Progenitor cell of endocrine pancreas (in vitro differentiated cells): ENCODE measurements at regions not wholly inside any gene's neighbourhood (a gene's known extent, or its start where the extent isn't known, plus 50 kb on each side); places are given as distances from the start of the nearest gene placed in this dataset.

Source experiments
- DNase-seq: peaks from one replicate; pipeline ENCODE4 v3.0.0; 2021; ENCODE audit warnings: low spot score; ENCODE audit not compliant: unreplicated experiment
- H3K27ac Mint-ChIP-seq: 2 replicates; pipeline ENCODE4 v1.8.0; 2021; ENCODE audit warnings: mild to moderate bottlenecking, moderate library complexity, mixed read lengths
- H3K27me3 Mint-ChIP-seq: 2 replicates; pipeline ENCODE4 v1.8.0; 2021; ENCODE audit warnings: mixed read lengths
- H3K36me3 Mint-ChIP-seq: 2 replicates; pipeline ENCODE4 v1.8.0; 2022; ENCODE audit warnings: mixed read lengths; ENCODE audit not compliant: insufficient read depth
- H3K4me1 Mint-ChIP-seq: 2 replicates; pipeline ENCODE4 v1.8.0; 2021; ENCODE audit warnings: low read depth, mixed read lengths
- H3K4me3 Mint-ChIP-seq: 2 replicates; pipeline ENCODE4 v1.8.0; 2021; ENCODE audit warnings: low read depth, mild to moderate bottlenecking, moderate library complexity, mixed read lengths
- H3K9me3 Mint-ChIP-seq: 2 replicates; pipeline ENCODE4 v1.8.0; 2021; ENCODE audit warnings: low read depth, mixed read lengths
- CTCF ChIP-seq: fragments of 200-600 bp; sonication (generic); IDR thresholded peaks from one replicate; pipeline ENCODE4 v1.5.0; 2021; ENCODE audit warnings: antibody characterized with exemption, mild to moderate bottlenecking; ENCODE audit not compliant: unreplicated experiment

GRCh38 chr10:7479861-7480598 lies 69.2 kb upstream of the SFMBT2 start:
- H3K4me3 Mint-ChIP-seq: no peak overlapping the region
- no peak for DNase-seq
- no peak for TF ChIP-seq CTCF
- peaks cover 22% of the 10 kb centered on the region for H3K27me3 Mint-ChIP-seq
- no peaks in the 10 kb centered on the region for H3K36me3 Mint-ChIP-seq
- peaks cover 7% of the 10 kb centered on the region for H3K4me1 Mint-ChIP-seq
- H3K27ac Mint-ChIP-seq: no peak overlapping the region
- no peaks in the 10 kb centered on the region for H3K9me3 Mint-ChIP-seq

GRCh38 chr10:7478727-7479457 lies 68.1 kb upstream of the SFMBT2 start:
- Mint-ChIP-seq H3K27ac (no peak overlapping the region), H3K27me3 (peaks cover 21% of the 10 kb centered on the region), H3K4me3 (no peak overlapping the region), H3K4me1 (peaks cover 4% of the 10 kb centered on the region), H3K9me3 (no peaks in the 10 kb centered on the region), H3K36me3 (no peaks in the 10 kb centered on the region)
- TF ChIP-seq CTCF: no peak
- DNase-seq: no peak

- H3K27ac Mint-ChIP-seq: no peak overlapping the region
- H3K9me3 Mint-ChIP-seq: no peaks in the 10 kb centered on the region
Observed at GRCh38 chr10:7477538-7478334, 66.9 kb upstream of the SFMBT2 start.

GRCh38 chr10:7475939-7476338 lies 65.1 kb upstream of the SFMBT2 start:
- Mint-ChIP-seq H3K27me3 (peaks cover 16% of the 10 kb centered on the region), H3K36me3 (no peaks in the 10 kb centered on the region), H3K27ac (no peak overlapping the region), H3K4me3 (no peak overlapping the region), H3K4me1 (peaks cover 4% of the 10 kb centered on the region), H3K9me3 (no peaks in the 10 kb centered on the region)
- no peak for DNase-seq
- no peak for TF ChIP-seq CTCF

More at GRCh38 chr10:7477538-7478334, 66.9 kb upstream of the SFMBT2 start:
- Mint-ChIP-seq H3K4me1 (peaks cover 4% of the 10 kb centered on the region), H3K36me3 (no peaks in the 10 kb centered on the region), H3K27me3 (peaks cover 15% of the 10 kb centered on the region), H3K4me3 (no peak overlapping the region)
- DNase-seq: no peak
- TF ChIP-seq CTCF: no peak
